Peyer's patch (tissue), 4 donors: ENCODE measurements at regions not wholly inside any gene's neighbourhood (a gene's known extent, or its start where the extent isn't known, plus 50 kb on each side); places are given as distances from the start of the nearest gene placed in this dataset.

Source experiments
- CTCF ChIP-seq, 6 experiments: fragments of 450-650 bp in 4 of 6; fragments of 200-600 bp in 2 of 6; sonication (generic) in 1 of 6; IDR thresholded peaks; one replicate each; pipeline ENCODE4 v1.5.1; 2017 to 2019; ENCODE audit warnings: antibody characterized with exemption in 6 of 6, mild to moderate bottlenecking in 3 of 6, moderate library complexity in 1 of 6
- POLR2A ChIP-seq, 2 donors: fragments of 450-650 bp; IDR thresholded peaks; one replicate each; pipeline ENCODE4 v1.5.1; 2017; ENCODE audit warnings: antibody characterized with exemption in 2 of 2, mild to moderate bottlenecking in 2 of 2, moderate library complexity in 2 of 2

- TF ChIP-seq POLR2A (IDR thresholded peaks at IDR 0.05) = no peak
- TF ChIP-seq CTCF (IDR thresholded peaks at IDR 0.05) = no peak
These were observed 112.9 kb upstream of the ZNF746 start for GRCh38 chr7:149610441-149611011.
